ENCODE measurements at regions not wholly inside any gene's neighbourhood (a gene's known extent, or its start where the extent isn't known, plus 50 kb on each side); places are given as distances from the start of the nearest gene placed in this dataset.

DNA sequence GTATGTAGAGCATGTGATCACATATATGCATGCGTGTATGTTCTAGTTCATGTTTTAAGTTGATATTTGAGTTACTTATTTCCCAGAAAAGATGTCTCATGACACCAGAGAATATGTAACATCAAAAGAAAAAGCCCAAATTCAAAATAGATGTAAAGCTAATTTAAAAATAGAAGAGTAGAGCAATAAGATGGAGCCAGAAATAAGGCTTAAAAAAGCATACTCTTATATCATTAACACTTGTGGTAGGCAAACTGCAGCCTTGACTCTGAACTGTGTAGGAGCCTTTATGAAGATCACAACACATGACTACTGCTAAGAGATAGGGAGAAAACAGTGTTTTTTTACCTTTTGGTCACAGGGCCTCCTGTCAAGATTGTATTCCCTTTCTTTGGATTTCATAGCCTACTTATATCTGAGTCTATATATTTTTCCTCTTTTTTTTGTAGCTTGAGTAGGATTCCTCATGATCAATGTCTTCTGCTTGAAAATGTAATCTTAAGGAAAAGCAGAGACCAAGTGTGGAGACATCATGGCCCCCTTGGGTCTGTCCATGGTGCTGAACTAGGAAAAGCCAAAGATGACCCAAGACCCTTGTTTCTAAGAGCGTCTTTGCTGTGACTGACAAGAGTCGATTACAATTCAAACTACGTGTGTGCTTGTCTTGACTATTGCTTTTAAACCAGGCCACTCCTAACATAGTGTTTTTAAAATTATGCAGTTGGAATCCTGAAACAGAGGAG, 390.4 kb downstream of the SHISA9 start:
- H3K4me1 ChIP-seq (ENCODE audit: control insufficient read depth, insufficient read depth, low read length): no peaks in the 10 kb centered on the region
- POLR2A ChIA-PET: no interaction called here
- no peak overlapping the region for H3K4me3 ChIP-seq (ENCODE audit: low read depth, low read length)
- CTCF ChIA-PET: no interaction called here
- no peaks in the 10 kb centered on the region for H3K9me3 ChIP-seq (ENCODE audit: control insufficient read depth, insufficient read depth, low read depth, low read length)
- no peak for TF ChIP-seq ZNF555 (tag by site-specific recombination; conservative IDR thresholded peaks at IDR 0.05)
- TF ChIP-seq, protein P1, sequence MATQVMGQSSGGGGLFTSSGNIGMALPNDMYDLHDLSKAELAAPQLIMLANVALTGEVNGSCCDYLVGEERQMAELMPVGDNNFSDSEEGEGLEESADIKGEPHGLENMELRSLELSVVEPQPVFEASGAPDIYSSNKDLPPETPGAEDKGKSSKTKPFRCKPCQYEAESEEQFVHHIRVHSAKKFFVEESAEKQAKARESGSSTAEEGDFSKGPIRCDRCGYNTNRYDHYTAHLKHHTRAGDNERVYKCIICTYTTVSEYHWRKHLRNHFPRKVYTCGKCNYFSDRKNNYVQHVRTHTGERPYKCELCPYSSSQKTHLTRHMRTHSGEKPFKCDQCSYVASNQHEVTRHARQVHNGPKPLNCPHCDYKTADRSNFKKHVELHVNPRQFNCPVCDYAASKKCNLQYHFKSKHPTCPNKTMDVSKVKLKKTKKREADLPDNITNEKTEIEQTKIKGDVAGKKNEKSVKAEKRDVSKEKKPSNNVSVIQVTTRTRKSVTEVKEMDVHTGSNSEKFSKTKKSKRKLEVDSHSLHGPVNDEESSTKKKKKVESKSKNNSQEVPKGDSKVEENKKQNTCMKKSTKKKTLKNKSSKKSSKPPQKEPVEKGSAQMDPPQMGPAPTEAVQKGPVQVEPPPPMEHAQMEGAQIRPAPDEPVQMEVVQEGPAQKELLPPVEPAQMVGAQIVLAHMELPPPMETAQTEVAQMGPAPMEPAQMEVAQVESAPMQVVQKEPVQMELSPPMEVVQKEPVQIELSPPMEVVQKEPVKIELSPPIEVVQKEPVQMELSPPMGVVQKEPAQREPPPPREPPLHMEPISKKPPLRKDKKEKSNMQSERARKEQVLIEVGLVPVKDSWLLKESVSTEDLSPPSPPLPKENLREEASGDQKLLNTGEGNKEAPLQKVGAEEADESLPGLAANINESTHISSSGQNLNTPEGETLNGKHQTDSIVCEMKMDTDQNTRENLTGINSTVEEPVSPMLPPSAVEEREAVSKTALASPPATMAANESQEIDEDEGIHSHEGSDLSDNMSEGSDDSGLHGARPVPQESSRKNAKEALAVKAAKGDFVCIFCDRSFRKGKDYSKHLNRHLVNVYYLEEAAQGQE (tag by site-specific recombination; IDR thresholded peaks at IDR 0.05): peak; percentile 84
- no peaks in the 10 kb centered on the region for H3K36me3 ChIP-seq (ENCODE audit: control insufficient read depth in 2 of 2, insufficient read depth in 1 of 2, low read length in 2 of 2)
- no peak overlapping the region for H3K27ac ChIP-seq (ENCODE audit: extremely low read depth, low read depth, low read length)

DNA sequence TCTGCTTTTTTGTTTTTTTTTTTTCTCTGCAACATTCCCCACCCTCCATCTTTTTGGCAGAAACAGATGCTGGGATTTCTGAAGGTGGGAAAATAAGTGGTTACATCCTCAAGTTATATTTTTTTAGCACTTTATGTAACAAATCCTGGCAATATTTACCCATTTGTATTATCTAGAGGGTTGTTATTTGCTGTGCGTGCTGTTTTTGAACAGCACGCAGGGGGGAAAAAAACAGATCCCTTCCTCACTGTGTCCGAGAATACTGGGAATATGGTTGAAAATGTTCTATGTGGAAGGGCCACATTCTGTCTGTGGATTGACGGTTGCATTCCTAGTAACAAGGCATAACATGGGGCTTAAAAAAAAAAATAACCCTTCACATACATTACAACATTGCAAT, 394.8 kb downstream of the SHISA9 start:
- no peaks in the 10 kb centered on the region for H3K4me1 ChIP-seq (ENCODE audit: control insufficient read depth, insufficient read depth, low read length)
- no peak overlapping the region for H3K4me3 ChIP-seq (ENCODE audit: low read depth, low read length)
- no peaks in the 10 kb centered on the region for H3K36me3 ChIP-seq (ENCODE audit: control insufficient read depth in 2 of 2, insufficient read depth in 1 of 2, low read length in 2 of 2)
- ChIA-PET POLR2A (no interaction called here), CTCF (no interaction called here)
- TF ChIP-seq ZNF366 (tag by site-specific recombination; conservative IDR thresholded peaks at IDR 0.05): no peak
- no peak for TF ChIP-seq ZNF202 (tag by site-specific recombination; IDR thresholded peaks at IDR 0.05; ENCODE audit: borderline replicate concordance)
- no peak for TF ChIP-seq MZF1 (tag by site-specific recombination; IDR thresholded peaks at IDR 0.05; ENCODE audit: borderline replicate concordance)
- TF ChIP-seq, protein P2, sequence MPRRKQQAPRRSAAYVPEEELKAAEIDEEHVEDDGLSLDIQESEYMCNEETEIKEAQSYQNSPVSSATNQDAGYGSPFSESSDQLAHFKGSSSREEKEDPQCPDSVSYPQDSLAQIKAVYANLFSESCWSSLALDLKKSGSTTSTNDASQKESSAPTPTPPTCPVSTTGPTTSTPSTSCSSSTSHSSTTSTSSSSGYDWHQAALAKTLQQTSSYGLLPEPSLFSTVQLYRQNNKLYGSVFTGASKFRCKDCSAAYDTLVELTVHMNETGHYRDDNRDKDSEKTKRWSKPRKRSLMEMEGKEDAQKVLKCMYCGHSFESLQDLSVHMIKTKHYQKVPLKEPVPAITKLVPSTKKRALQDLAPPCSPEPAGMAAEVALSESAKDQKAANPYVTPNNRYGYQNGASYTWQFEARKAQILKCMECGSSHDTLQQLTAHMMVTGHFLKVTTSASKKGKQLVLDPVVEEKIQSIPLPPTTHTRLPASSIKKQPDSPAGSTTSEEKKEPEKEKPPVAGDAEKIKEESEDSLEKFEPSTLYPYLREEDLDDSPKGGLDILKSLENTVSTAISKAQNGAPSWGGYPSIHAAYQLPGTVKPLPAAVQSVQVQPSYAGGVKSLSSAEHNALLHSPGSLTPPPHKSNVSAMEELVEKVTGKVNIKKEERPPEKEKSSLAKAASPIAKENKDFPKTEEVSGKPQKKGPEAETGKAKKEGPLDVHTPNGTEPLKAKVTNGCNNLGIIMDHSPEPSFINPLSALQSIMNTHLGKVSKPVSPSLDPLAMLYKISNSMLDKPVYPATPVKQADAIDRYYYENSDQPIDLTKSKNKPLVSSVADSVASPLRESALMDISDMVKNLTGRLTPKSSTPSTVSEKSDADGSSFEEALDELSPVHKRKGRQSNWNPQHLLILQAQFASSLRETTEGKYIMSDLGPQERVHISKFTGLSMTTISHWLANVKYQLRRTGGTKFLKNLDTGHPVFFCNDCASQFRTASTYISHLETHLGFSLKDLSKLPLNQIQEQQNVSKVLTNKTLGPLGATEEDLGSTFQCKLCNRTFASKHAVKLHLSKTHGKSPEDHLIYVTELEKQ (tag by site-specific recombination; IDR thresholded peaks at IDR 0.05; ENCODE audit: borderline replicate concordance): no peak
- TF ChIP-seq, protein P3, sequence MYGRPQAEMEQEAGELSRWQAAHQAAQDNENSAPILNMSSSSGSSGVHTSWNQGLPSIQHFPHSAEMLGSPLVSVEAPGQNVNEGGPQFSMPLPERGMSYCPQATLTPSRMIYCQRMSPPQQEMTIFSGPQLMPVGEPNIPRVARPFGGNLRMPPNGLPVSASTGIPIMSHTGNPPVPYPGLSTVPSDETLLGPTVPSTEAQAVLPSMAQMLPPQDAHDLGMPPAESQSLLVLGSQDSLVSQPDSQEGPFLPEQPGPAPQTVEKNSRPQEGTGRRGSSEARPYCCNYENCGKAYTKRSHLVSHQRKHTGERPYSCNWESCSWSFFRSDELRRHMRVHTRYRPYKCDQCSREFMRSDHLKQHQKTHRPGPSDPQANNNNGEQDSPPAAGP (tag by site-specific recombination; IDR thresholded peaks at IDR 0.05): no peak
- TF ChIP-seq ZEB2 (tag by site-specific recombination; IDR thresholded peaks at IDR 0.05): no peak
- no peak for TF ChIP-seq ZNF621 (tag by site-specific recombination; IDR thresholded peaks at IDR 0.05)
- no peak for TF ChIP-seq ZNF747 (tag by site-specific recombination; IDR thresholded peaks at IDR 0.05)
- no peak for TF ChIP-seq ZNF48 (tag by site-specific recombination; IDR thresholded peaks at IDR 0.05)
- TF ChIP-seq ZNF335 (tag by site-specific recombination; conservative IDR thresholded peaks at IDR 0.05): no peak
- no peak for TF ChIP-seq ZNF175 (tag by site-specific recombination; IDR thresholded peaks at IDR 0.05)
- no peak for TF ChIP-seq ZSCAN30 (tag by site-specific recombination; IDR thresholded peaks at IDR 0.05)
- TF ChIP-seq ZNF830 (tag by site-specific recombination; IDR thresholded peaks at IDR 0.05; ENCODE audit: low read depth): no peak
- no peak for TF ChIP-seq ZNF837 (tag by site-specific recombination; IDR thresholded peaks at IDR 0.05)
- no peak for TF ChIP-seq SETDB1 (IDR thresholded peaks at IDR 0.05; ENCODE audit: insufficient read length, low read length)
- TF ChIP-seq ZNF350 (tag by site-specific recombination; IDR thresholded peaks at IDR 0.05): no peak
- TF ChIP-seq TCF7L2 (IDR thresholded peaks at IDR 0.05; ENCODE audit: borderline replicate concordance, low read depth, low read length): no peak
- TF ChIP-seq, protein P4, sequence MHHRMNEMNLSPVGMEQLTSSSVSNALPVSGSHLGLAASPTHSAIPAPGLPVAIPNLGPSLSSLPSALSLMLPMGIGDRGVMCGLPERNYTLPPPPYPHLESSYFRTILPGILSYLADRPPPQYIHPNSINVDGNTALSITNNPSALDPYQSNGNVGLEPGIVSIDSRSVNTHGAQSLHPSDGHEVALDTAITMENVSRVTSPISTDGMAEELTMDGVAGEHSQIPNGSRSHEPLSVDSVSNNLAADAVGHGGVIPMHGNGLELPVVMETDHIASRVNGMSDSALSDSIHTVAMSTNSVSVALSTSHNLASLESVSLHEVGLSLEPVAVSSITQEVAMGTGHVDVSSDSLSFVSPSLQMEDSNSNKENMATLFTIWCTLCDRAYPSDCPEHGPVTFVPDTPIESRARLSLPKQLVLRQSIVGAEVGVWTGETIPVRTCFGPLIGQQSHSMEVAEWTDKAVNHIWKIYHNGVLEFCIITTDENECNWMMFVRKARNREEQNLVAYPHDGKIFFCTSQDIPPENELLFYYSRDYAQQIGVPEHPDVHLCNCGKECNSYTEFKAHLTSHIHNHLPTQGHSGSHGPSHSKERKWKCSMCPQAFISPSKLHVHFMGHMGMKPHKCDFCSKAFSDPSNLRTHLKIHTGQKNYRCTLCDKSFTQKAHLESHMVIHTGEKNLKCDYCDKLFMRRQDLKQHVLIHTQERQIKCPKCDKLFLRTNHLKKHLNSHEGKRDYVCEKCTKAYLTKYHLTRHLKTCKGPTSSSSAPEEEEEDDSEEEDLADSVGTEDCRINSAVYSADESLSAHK (tag by site-specific recombination; IDR thresholded peaks at IDR 0.05): no peak
- TF ChIP-seq ZNF274 (IDR thresholded peaks at IDR 0.05; ENCODE audit: low read length): no peak
- no peak for TF ChIP-seq ZNF274 (tag by site-specific recombination; IDR thresholded peaks at IDR 0.05; ENCODE audit: borderline replicate concordance)
- no peaks in the 10 kb centered on the region for H3K9me3 ChIP-seq (ENCODE audit: control insufficient read depth, insufficient read depth, low read depth, low read length)
- no peak overlapping the region for H3K27ac ChIP-seq (ENCODE audit: extremely low read depth, low read depth, low read length)
